CD14-positive monocyte (primary cell): ENCODE measurements at regions not wholly inside any gene's neighbourhood (a gene's known extent, or its start where the extent isn't known, plus 50 kb on each side); places are given as distances from the start of the nearest gene placed in this dataset.

Source experiments
- DNase-seq, 3 donors: peaks; one replicate each; pipeline ENCODE4 v3.0.0-alpha.2; 2011 to 2022
- H2AFZ ChIP-seq: 2 replicates; pipeline ENCODE4 v1.6.0; 2012; ENCODE audit warnings: mild to moderate bottlenecking, low read depth, low read length, inconsistent platforms; ENCODE audit not compliant: insufficient read depth, poor library complexity, severe bottlenecking
- H3K27ac ChIP-seq, 2 donors: 1 replicate in 1 of 2; 2 replicates in 1 of 2; pipeline ENCODE4 v1.5.1; 2012 to 2013; ENCODE audit warnings: low read length in 2 of 2, control low read depth in 1 of 2, inconsistent platforms in 1 of 2, low read depth in 1 of 2, mild to moderate bottlenecking in 1 of 2
- H3K27me3 ChIP-seq, 2 donors: one replicate each; pipeline versions ENCODE4 v1.6.0 to v1.6.1; 2011 to 2013; ENCODE audit warnings: low read length in 2 of 2; ENCODE audit not compliant: control insufficient read depth in 2 of 2, insufficient read depth in 2 of 2
- H3K36me3 ChIP-seq, 2 donors: replicated peaks in 1 of 2; 1 replicate in 1 of 2; 2 replicates in 1 of 2; pipeline versions ENCODE4 v1.5.1 to v1.6.1; 2012 to 2013; ENCODE audit warnings: low read length in 2 of 2, control low read depth in 1 of 2, inconsistent platforms in 1 of 2, mild to moderate bottlenecking in 1 of 2; ENCODE audit not compliant: insufficient read depth in 2 of 2, control insufficient read depth in 1 of 2
- H3K4me1 ChIP-seq, 2 donors: 1 replicate in 1 of 2; 2 replicates in 1 of 2; pipeline versions ENCODE4 v1.5.1 to v1.6.1; 2012 to 2013; ENCODE audit warnings: low read length in 2 of 2, control low read depth in 1 of 2, inconsistent platforms in 1 of 2, mild to moderate bottlenecking in 1 of 2, moderate library complexity in 1 of 2; ENCODE audit not compliant: insufficient read depth in 2 of 2, control insufficient read depth in 1 of 2
- H3K4me2 ChIP-seq: replicated peaks from 2 replicates; pipeline ENCODE3; 2012; ENCODE audit warnings: low read length, moderate library complexity, mild to moderate bottlenecking; ENCODE audit not compliant: poor library complexity, severe bottlenecking; ENCODE audit errors: extremely low read depth
- H3K4me3 ChIP-seq, 3 experiments: fragments of 200-600 bp in 1 of 3; sonication (generic) in 1 of 3; replicated peaks in 1 of 3; 1 replicate in 2 of 3; 2 replicates in 1 of 3; pipeline ENCODE4 v1.5.1; 2011 to 2013; ENCODE audit warnings: low read length in 3 of 3, mild to moderate bottlenecking in 3 of 3, control low read depth in 2 of 3, low read depth in 2 of 3, inconsistent platforms in 1 of 3, moderate library complexity in 1 of 3
- H3K79me2 ChIP-seq: 2 replicates; pipeline ENCODE4 v1.6.0; 2012; ENCODE audit warnings: mild to moderate bottlenecking, control low read depth, inconsistent platforms, low read length, moderate library complexity; ENCODE audit not compliant: insufficient read depth
- H3K9ac ChIP-seq: 2 replicates; pipeline ENCODE4 v1.6.0; 2017; ENCODE audit warnings: low read length, mild to moderate bottlenecking; ENCODE audit not compliant: insufficient read depth, poor library complexity, severe bottlenecking
- H3K9me3 ChIP-seq, 2 donors: replicated peaks in 1 of 2; 1 replicate in 1 of 2; 2 replicates in 1 of 2; pipeline versions ENCODE4 v1.5.1 to v1.6.1; 2012 to 2013; ENCODE audit warnings: low read length in 2 of 2, control low read depth in 1 of 2; ENCODE audit not compliant: control insufficient read depth in 1 of 2, insufficient read depth in 1 of 2
- H4K20me1 ChIP-seq: 2 replicates; pipeline ENCODE4 v1.6.0; 2012; ENCODE audit warnings: mild to moderate bottlenecking, low read length, control low read depth, moderate library complexity; ENCODE audit not compliant: insufficient read depth
- H3K27ac Mint-ChIP-seq, 7 donors: one replicate each; pipeline ENCODE4 v1.8.0; 2020; ENCODE audit warnings: mild to moderate bottlenecking in 7 of 7, mixed read lengths in 7 of 7, moderate library complexity in 6 of 7, inconsistent platforms in 2 of 7
- H3K27me3 Mint-ChIP-seq, 3 donors: one replicate each; pipeline ENCODE4 v1.8.0; 2021 to 2022; ENCODE audit warnings: low read depth in 3 of 3, mild to moderate bottlenecking in 3 of 3, mixed read lengths in 3 of 3, moderate library complexity in 3 of 3, inconsistent platforms in 1 of 3
- H3K36me3 Mint-ChIP-seq, 2 donors: one replicate each; pipeline ENCODE4 v1.8.0; 2020; ENCODE audit warnings: mixed read lengths in 2 of 2, inconsistent platforms in 1 of 2, mild to moderate bottlenecking in 1 of 2
- H3K4me1 Mint-ChIP-seq: one replicate; pipeline ENCODE4 v1.8.0; 2020; ENCODE audit warnings: mild to moderate bottlenecking, mixed read lengths
- H3K4me3 Mint-ChIP-seq, 2 donors: one replicate each; pipeline ENCODE4 v1.8.0; 2020; ENCODE audit warnings: mild to moderate bottlenecking in 2 of 2, mixed read lengths in 2 of 2, moderate library complexity in 1 of 2
- H3K9me3 Mint-ChIP-seq, 7 donors: one replicate each; pipeline ENCODE4 v1.8.0; 2020 to 2022; ENCODE audit warnings: mixed read lengths in 7 of 7, mild to moderate bottlenecking in 6 of 7, moderate library complexity in 6 of 7, inconsistent platforms in 2 of 7
- WGBS: methylation state at CpG from one replicate; pipeline ENCODE4 v1.1.5; 2013; ENCODE audit warnings: missing lambda C conversion rate; ENCODE audit not compliant: insufficient coverage; 5-methylcytosine and 5-hydroxymethylcytosine counted together
- intact Hi-C, 2 donors: fragments of 100-400 bp; cut with micrococcal nuclease; formaldehyde crosslinking; loops; one replicate each; pipeline versions ENCODE4 v1.15.0 to v1.15.1; 2023
- TF ChIP-seq, protein P1 (sequence below): fragments of 200-600 bp; IDR thresholded peaks from one replicate; pipeline ENCODE4 v1.8.0; 2022; ENCODE audit warnings: antibody characterized with exemption, mild to moderate bottlenecking

DNA sequence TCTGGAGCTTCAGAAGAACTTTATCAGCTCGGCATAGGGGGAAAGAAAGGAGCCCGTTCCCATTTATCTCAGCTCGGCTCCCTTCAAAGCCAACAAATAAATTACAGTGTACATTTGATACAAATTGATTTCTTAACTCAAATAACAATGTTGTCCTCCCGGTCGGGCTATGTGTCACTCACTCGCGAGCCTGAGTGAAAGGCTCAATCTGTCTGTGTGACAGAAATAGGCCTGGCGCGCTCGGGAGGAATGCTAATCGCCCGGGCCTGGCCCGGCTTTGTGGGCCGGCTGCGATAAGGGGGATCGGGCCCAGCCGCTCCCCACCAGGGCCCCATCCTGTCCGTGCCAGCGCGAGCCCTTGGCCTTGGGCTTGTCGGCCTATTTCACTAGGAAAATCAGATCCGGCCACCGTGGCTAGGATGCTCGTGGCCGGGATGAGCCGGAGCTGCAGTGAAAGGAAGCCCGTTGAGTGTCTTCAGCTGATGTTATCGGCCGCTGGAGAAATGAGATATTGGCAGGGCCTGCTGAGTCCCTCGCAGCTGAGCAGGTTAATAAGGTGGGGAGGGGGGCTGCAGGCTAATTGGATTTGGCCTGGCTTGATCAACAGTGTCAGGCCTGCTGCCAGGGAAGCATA, 258.7 kb downstream of the IRX1 start:
- WGBS, result 90% methylated on average over 28 of the region's 30 CpGs
- Histone ChIP-seq H3K4me1 (no peaks in the 10 kb centered on the region), H3K4me2 (no peak overlapping the region), H3K9me3 (no peaks in the 10 kb centered on the region), H3K4me3 (no peak overlapping the region), H4K20me1 (no peaks in the 10 kb centered on the region), H3K79me2 (no peaks in the 10 kb centered on the region), H2AFZ (no peak overlapping the region), H3K27me3 (no peaks in the 10 kb centered on the region), H3K9ac (no peak overlapping the region), H3K36me3 (no peaks in the 10 kb centered on the region), H3K27ac (no peak overlapping the region)
- no peak overlapping the region for H3K4me3 Mint-ChIP-seq
- H3K36me3 Mint-ChIP-seq, result no peaks in the 10 kb centered on the region
- H3K27me3 Mint-ChIP-seq, result peaks cover 0 to 2% (median 0%) of the 10 kb centered on the region in 3 donors
- peaks cover 0 to 5% (median 2%) of the 10 kb centered on the region in 7 donors for H3K9me3 Mint-ChIP-seq
- DNase-seq, result no peak
- intact Hi-C loops, result no loop called here
- TF ChIP-seq, protein P1, sequence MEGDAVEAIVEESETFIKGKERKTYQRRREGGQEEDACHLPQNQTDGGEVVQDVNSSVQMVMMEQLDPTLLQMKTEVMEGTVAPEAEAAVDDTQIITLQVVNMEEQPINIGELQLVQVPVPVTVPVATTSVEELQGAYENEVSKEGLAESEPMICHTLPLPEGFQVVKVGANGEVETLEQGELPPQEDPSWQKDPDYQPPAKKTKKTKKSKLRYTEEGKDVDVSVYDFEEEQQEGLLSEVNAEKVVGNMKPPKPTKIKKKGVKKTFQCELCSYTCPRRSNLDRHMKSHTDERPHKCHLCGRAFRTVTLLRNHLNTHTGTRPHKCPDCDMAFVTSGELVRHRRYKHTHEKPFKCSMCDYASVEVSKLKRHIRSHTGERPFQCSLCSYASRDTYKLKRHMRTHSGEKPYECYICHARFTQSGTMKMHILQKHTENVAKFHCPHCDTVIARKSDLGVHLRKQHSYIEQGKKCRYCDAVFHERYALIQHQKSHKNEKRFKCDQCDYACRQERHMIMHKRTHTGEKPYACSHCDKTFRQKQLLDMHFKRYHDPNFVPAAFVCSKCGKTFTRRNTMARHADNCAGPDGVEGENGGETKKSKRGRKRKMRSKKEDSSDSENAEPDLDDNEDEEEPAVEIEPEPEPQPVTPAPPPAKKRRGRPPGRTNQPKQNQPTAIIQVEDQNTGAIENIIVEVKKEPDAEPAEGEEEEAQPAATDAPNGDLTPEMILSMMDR, result no peak
- no peak overlapping the region for H3K27ac Mint-ChIP-seq
- H3K4me1 Mint-ChIP-seq, result no peaks in the 10 kb centered on the region

DNA sequence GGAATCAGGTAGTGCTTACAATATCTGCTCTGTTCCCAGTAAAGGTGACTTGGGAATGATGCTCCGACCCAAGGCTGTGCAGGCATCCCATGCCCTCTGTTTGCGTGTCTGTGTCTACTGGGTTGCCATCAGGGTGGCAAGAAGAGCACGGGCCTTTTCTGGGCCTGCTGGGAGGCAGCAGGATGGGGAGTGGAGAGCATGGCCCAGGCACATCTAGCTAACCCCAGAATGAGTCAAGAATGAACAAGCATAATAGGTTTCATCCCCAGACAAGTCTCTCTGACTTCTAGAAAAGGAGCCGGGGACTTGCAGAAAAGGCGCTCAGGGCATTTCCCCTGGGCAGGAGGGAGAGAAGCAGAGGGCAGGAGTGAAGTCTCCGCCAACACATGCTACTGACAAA, 260.4 kb downstream of the IRX1 start:
- Mint-ChIP-seq H3K9me3 (peaks cover 0 to 10% (median 2%) of the 10 kb centered on the region in 7 donors), H3K27ac (peak overlapping the region in 1 of 7 donors; percentile 39), H3K27me3 (peaks cover 0 to 2% (median 0%) of the 10 kb centered on the region in 3 donors), H3K4me1 (no peaks in the 10 kb centered on the region), H3K4me3 (no peak overlapping the region), H3K36me3 (no peaks in the 10 kb centered on the region)
- Histone ChIP-seq H3K4me1 (no peaks in the 10 kb centered on the region), H3K79me2 (no peaks in the 10 kb centered on the region), H4K20me1 (no peaks in the 10 kb centered on the region), H3K27ac (no peak overlapping the region), H2AFZ (no peak overlapping the region), H3K36me3 (no peaks in the 10 kb centered on the region), H3K9ac (no peak overlapping the region), H3K4me2 (no peak overlapping the region), H3K4me3 (no peak overlapping the region), H3K9me3 (no peaks in the 10 kb centered on the region), H3K27me3 (no peaks in the 10 kb centered on the region)
- 78% methylated on average over 4 of the region's 6 CpGs for WGBS
- intact Hi-C loops, result no loop called here
- TF ChIP-seq, protein P1, result no peak
- DNase-seq, result no peak
